ENCODE measurements at regions not wholly inside any gene's neighbourhood (a gene's known extent, or its start where the extent isn't known, plus 50 kb on each side); places are given as distances from the start of the nearest gene placed in this dataset.
A peak's percentile ranks its signal among the peaks of the same experiment; 100 is the strongest.

DNA sequence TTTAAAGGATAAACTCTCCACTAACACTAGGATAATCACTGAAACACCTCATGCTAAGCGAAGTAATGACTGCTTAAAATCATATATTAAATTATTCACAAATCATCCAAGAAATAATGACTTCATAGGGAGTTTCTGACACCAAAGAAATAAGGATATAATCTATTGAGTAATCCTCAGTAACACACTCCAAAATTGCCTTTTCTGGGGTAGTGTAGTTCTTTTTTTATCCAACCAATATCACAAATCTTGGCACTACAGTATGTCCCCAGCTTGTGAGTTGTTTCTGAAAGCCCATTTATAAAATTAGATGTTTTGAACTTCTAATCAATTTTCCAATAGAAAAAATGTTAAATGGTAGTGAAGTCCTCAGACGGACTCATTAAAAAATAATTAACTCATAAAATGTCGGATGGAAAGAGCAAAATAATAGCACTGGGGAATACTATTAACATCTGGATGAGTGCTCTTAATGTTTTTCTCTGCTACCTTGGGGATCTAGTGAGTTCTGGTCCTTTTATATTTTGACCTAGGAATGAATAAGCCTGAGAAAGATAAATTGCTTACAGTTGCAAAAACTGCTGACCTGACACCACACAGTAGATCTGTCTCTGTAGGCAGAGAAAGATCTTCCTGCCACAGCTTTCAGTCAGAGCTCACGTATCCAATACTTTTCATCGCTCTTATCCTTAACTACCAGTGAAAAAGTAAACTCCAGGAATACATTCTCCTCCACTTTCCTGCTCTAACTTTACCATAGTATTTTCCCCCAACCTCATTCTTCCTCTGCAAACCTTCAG is 618.5 kb upstream of the ANKRD30A start:
- Histone ChIP-seq H3K4me1 (ENCODE audit: control insufficient read depth, insufficient read depth, low read length) (no peaks in the 10 kb centered on the region), H3K9me3 (ENCODE audit: control insufficient read depth, insufficient read depth, low read length) (no peaks in the 10 kb centered on the region), H3K4me3 (ENCODE audit: low read depth, low read length) (no peak overlapping the region), H3K27ac (ENCODE audit: low read depth, low read length) (no peak overlapping the region), H3K27me3 (ENCODE audit: control insufficient read depth, insufficient read depth, low read length) (no peaks in the 10 kb centered on the region), H3K36me3 (ENCODE audit: control insufficient read depth, insufficient read depth, low read length) (no peaks in the 10 kb centered on the region)
- DNase-seq (ENCODE audit: low read depth in 4 of 6, low spot score in 6 of 6) = peak in 1 of 6 donors; percentile 56
- 67% methylated on average over 2 of the region's 5 CpGs for WGBS (ENCODE audit: insufficient coverage)

DNA sequence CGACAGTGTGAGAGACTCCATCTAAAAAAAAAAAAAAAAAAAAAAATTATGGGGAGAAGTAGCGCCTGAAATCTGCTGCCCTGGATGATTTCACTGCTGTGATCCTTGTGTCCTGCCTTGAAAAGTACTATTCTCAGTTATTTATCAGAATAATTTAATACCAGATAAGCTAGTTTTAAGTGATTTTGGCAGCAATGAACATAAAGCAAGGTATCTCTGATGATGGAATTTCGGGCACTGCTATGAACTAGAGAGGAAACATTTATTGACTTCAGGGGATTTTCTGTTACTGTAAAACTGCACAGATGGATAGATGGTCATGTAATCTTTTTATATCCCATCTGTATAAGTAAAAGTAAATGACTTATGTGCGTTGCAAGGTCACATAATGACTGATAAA is 619.1 kb upstream of the ANKRD30A start:
- H3K4me1 ChIP-seq (ENCODE audit: control insufficient read depth, insufficient read depth, low read length) = no peaks in the 10 kb centered on the region
- no peak overlapping the region for H3K27ac ChIP-seq (ENCODE audit: low read depth, low read length)
- DNase-seq (ENCODE audit: low read depth in 4 of 6, low spot score in 6 of 6) = peak in 1 of 6 donors; percentile 33
- H3K27me3 ChIP-seq (ENCODE audit: control insufficient read depth, insufficient read depth, low read length) = no peaks in the 10 kb centered on the region
- 0% methylated on average over 1 of the region's 4 CpGs for WGBS (ENCODE audit: insufficient coverage)
- no peaks in the 10 kb centered on the region for H3K9me3 ChIP-seq (ENCODE audit: control insufficient read depth, insufficient read depth, low read length)
- H3K4me3 ChIP-seq (ENCODE audit: low read depth, low read length) = no peak overlapping the region
- no peaks in the 10 kb centered on the region for H3K36me3 ChIP-seq (ENCODE audit: control insufficient read depth, insufficient read depth, low read length)

- H3K9me3 ChIP-seq (ENCODE audit: control insufficient read depth, insufficient read depth, low read length) = no peaks in the 10 kb centered on the region
- no peaks in the 10 kb centered on the region for H3K4me1 ChIP-seq (ENCODE audit: control insufficient read depth, insufficient read depth, low read length)
- H3K4me3 ChIP-seq (ENCODE audit: low read depth, low read length) = no peak overlapping the region
- 56% methylated on average over 2 of the region's 4 CpGs for WGBS (ENCODE audit: insufficient coverage)
- DNase-seq (ENCODE audit: low read depth in 4 of 6, low spot score in 6 of 6) = peak in 1 of 6 donors; percentile 74
- no peak overlapping the region for H3K27ac ChIP-seq (ENCODE audit: low read depth, low read length)
- no peaks in the 10 kb centered on the region for H3K27me3 ChIP-seq (ENCODE audit: control insufficient read depth, insufficient read depth, low read length)
- H3K36me3 ChIP-seq (ENCODE audit: control insufficient read depth, insufficient read depth, low read length) = no peaks in the 10 kb centered on the region
Measured at GRCh38 chr10:36504758-36505157, 620.6 kb upstream of the ANKRD30A start.

DNA sequence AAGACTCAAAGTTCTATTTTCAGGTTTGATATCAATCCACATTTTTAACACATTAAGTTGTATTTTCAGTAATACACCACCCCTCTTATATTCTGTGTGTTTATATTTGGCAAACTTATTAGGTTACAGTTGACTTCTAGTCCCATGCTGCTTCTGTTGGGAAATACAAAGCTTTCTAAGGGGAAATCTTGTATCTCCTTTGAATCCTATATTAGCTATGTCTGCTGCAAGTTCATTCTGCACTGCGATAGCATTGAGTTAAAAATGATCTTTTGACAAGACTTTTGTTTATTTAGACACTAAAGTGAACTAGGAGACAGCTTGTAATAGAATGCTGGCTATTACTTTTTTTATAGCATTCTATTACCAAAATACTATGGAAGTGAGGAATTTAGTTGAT is 625.1 kb upstream of the ANKRD30A start:
- H3K4me3 ChIP-seq (ENCODE audit: low read depth, low read length) = no peak overlapping the region
- H3K36me3 ChIP-seq (ENCODE audit: control insufficient read depth, insufficient read depth, low read length) = no peaks in the 10 kb centered on the region
- H3K27me3 ChIP-seq (ENCODE audit: control insufficient read depth, insufficient read depth, low read length) = no peaks in the 10 kb centered on the region
- no CpG with 5 or more reads among the region's 1 CpG for whole genome bisulfite sequencing (ENCODE audit: insufficient coverage)
- no peaks in the 10 kb centered on the region for H3K4me1 ChIP-seq (ENCODE audit: control insufficient read depth, insufficient read depth, low read length)
- H3K27ac ChIP-seq (ENCODE audit: low read depth, low read length) = no peak overlapping the region
- H3K9me3 ChIP-seq (ENCODE audit: control insufficient read depth, insufficient read depth, low read length) = no peaks in the 10 kb centered on the region
- no peak for DNase-seq (ENCODE audit: low read depth in 4 of 6, low spot score in 6 of 6)

GRCh38 chr10:36499693-36500092 is 625.7 kb upstream of the ANKRD30A start:
- H3K27me3 ChIP-seq (ENCODE audit: control insufficient read depth, insufficient read depth, low read length) = no peaks in the 10 kb centered on the region
- no peak for DNase-seq (ENCODE audit: low read depth in 4 of 6, low spot score in 6 of 6)
- H3K36me3 ChIP-seq (ENCODE audit: control insufficient read depth, insufficient read depth, low read length) = no peaks in the 10 kb centered on the region
- H3K4me1 ChIP-seq (ENCODE audit: control insufficient read depth, insufficient read depth, low read length) = no peaks in the 10 kb centered on the region
- no peaks in the 10 kb centered on the region for H3K9me3 ChIP-seq (ENCODE audit: control insufficient read depth, insufficient read depth, low read length)
- no peak overlapping the region for H3K4me3 ChIP-seq (ENCODE audit: low read depth, low read length)
- 100% methylated on average over 1 of the region's 1 CpG for WGBS (ENCODE audit: insufficient coverage)
- no peak overlapping the region for H3K27ac ChIP-seq (ENCODE audit: low read depth, low read length)

DNA sequence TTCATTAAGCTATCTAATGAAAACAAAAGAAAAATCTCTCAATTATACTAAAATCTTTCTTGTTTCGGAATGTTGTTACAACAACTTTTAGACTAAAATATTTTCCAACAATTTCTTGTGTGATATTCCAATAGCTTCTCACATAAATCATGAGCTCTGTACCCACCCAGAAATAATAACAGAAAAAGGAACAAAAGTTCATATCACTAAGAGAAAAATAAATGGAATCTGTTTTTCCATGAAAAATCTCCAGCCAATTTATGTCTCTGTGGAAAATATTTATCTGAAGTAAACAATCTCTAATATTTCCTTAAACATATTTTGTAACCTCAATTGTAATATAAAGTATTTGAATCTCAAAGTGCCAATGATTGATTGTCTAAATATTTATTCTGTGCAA is 628.6 kb upstream of the ANKRD30A start:
- Histone ChIP-seq H3K36me3 (ENCODE audit: control insufficient read depth, insufficient read depth, low read length) (no peaks in the 10 kb centered on the region), H3K27me3 (ENCODE audit: control insufficient read depth, insufficient read depth, low read length) (no peaks in the 10 kb centered on the region), H3K9me3 (ENCODE audit: control insufficient read depth, insufficient read depth, low read length) (no peaks in the 10 kb centered on the region), H3K4me3 (ENCODE audit: low read depth, low read length) (no peak overlapping the region), H3K4me1 (ENCODE audit: control insufficient read depth, insufficient read depth, low read length) (no peaks in the 10 kb centered on the region), H3K27ac (ENCODE audit: low read depth, low read length) (no peak overlapping the region)
- WGBS (ENCODE audit: insufficient coverage) = no CpG with 5 or more reads among the region's 1 CpG
- DNase-seq (ENCODE audit: low read depth in 4 of 6, low spot score in 6 of 6) = no peak

DNA sequence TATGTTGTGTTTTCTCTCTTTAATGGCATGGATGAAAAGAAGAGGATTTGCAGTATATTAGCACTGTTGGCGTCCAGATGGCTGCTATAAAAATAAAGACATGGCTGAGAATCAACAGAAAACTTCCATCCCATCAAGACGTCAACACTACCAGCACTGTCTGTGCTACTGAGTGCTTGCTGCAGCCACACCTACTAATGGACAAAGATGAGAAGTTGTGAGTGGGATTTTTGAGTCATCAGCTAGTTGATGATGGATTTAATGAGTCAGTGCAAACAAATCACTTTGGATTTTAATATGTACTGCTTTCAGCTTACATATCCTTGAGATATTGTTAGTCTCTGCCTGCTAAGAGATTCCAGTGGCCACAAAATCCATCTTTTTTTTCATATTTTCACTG is 631.0 kb upstream of the ANKRD30A start:
- DNase-seq (ENCODE audit: low read depth in 4 of 6, low spot score in 6 of 6) = peak in 1 of 6 donors; percentile 7
- Histone ChIP-seq H3K36me3 (ENCODE audit: control insufficient read depth, insufficient read depth, low read length) (no peaks in the 10 kb centered on the region), H3K9me3 (ENCODE audit: control insufficient read depth, insufficient read depth, low read length) (no peaks in the 10 kb centered on the region), H3K4me3 (ENCODE audit: low read depth, low read length) (no peak overlapping the region), H3K27me3 (ENCODE audit: control insufficient read depth, insufficient read depth, low read length) (no peaks in the 10 kb centered on the region), H3K4me1 (ENCODE audit: control insufficient read depth, insufficient read depth, low read length) (no peaks in the 10 kb centered on the region), H3K27ac (ENCODE audit: low read depth, low read length) (no peak overlapping the region)
- no CpG with 5 or more reads among the region's 2 CpGs for WGBS (ENCODE audit: insufficient coverage)

- Histone ChIP-seq H3K27ac (ENCODE audit: low read depth, low read length) (no peak overlapping the region), H3K27me3 (ENCODE audit: control insufficient read depth, insufficient read depth, low read length) (no peaks in the 10 kb centered on the region), H3K9me3 (ENCODE audit: control insufficient read depth, insufficient read depth, low read length) (no peaks in the 10 kb centered on the region), H3K36me3 (ENCODE audit: control insufficient read depth, insufficient read depth, low read length) (no peaks in the 10 kb centered on the region), H3K4me3 (ENCODE audit: low read depth, low read length) (no peak overlapping the region), H3K4me1 (ENCODE audit: control insufficient read depth, insufficient read depth, low read length) (no peaks in the 10 kb centered on the region)
- no peak for DNase-seq (ENCODE audit: low read depth in 4 of 6, low spot score in 6 of 6)
- no CpG with 5 or more reads among the region's 1 CpG for WGBS (ENCODE audit: insufficient coverage)
Measured at GRCh38 chr10:36493516-36493880, 631.9 kb upstream of the ANKRD30A start.

DNA sequence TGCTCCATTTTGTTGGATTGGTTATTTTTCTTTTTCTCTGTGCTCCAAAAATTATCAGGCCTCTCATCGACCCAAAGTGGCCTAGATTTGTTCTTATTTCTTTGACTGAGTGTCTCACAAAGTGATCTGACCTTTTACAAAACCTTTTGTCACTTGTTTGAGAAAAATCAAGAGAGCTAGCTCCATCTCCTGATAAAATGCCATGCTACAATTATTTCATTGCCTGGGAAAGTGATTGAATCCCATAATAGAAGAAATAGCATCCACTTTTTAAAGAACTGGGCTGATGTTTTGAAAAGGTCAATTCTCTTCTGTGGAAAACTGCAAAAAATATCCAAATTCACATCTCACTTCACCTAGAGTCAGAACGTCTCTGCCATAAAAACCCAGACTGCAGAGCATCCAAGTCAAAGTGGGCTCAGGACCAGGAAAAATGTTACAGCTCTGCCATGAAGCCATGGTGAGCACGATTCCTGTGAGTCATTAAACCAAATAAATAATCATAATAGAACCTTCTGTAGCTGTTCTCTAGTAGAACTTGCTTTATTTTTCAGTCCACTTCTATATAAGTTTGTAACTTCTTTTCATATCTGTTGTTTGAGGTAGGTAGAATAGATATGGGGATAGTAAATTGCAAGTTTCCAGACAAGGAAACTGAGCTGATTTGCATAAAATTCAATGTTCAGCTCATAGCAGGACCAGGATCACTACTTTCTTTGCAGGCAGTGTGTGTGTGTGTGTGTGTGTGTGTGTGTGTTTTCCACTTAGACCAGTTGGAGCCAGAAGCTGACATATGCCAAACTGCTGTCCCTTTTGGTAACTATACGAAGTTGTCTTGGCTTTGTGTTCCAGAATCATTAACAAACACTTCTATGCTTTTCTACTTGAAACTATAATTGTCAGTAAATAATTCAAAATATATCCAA is 632.5 kb upstream of the ANKRD30A start:
- Histone ChIP-seq H3K4me3 (ENCODE audit: low read depth, low read length) (no peak overlapping the region), H3K27me3 (ENCODE audit: control insufficient read depth, insufficient read depth, low read length) (no peaks in the 10 kb centered on the region), H3K27ac (ENCODE audit: low read depth, low read length) (no peak overlapping the region), H3K36me3 (ENCODE audit: control insufficient read depth, insufficient read depth, low read length) (no peaks in the 10 kb centered on the region), H3K9me3 (ENCODE audit: control insufficient read depth, insufficient read depth, low read length) (no peaks in the 10 kb centered on the region), H3K4me1 (ENCODE audit: control insufficient read depth, insufficient read depth, low read length) (no peaks in the 10 kb centered on the region)
- peak in 2 of 6 donors; percentile 16 to 25 for DNase-seq (ENCODE audit: low read depth in 4 of 6, low spot score in 6 of 6)
- WGBS (ENCODE audit: insufficient coverage) = 86% methylated on average over 1 of the region's 4 CpGs

Measured in spinal cord (tissue), 9 donors.